GM21447 (cell line): ENCODE measurements at regions not wholly inside any gene's neighbourhood (a gene's known extent, or its start where the extent isn't known, plus 50 kb on each side); places are given as distances from the start of the nearest gene placed in this dataset.

Source experiments
- ATAC-seq: cut with Tn5 transposase; IDR thresholded peaks from one replicate; pipeline ENCODE4 v1.9.1; 2021; ENCODE audit not compliant: unreplicated experiment

- no peak for ATAC-seq
Observed at GRCh38 chr5:96284727-96285389, 148.2 kb downstream of the PCSK1 start.

- ATAC-seq, result no peak
Observed at GRCh38 chr5:96283589-96283988, 149.5 kb downstream of the PCSK1 start.

GRCh38 chr5:96282020-96282419, 151.0 kb downstream of the PCSK1 start:
- no peak for ATAC-seq

GRCh38 chr5:96280946-96281393, 152.1 kb downstream of the PCSK1 start:
- ATAC-seq, result no peak

GRCh38 chr5:96279801-96280542, 153.1 kb downstream of the PCSK1 start:
- peak; percentile 87 for ATAC-seq

- no peak for ATAC-seq
Observed at GRCh38 chr5:96278981-96279380, 154.1 kb downstream of the PCSK1 start.

- ATAC-seq, result no peak
Observed at GRCh38 chr5:96275051-96275450, 158.0 kb downstream of the PCSK1 start.

- no peak for ATAC-seq
Observed at GRCh38 chr5:96265487-96265886, 167.6 kb downstream of the PCSK1 start.

- ATAC-seq, result no peak
Observed at GRCh38 chr5:96264047-96264446, 169.0 kb downstream of the PCSK1 start.

- ATAC-seq, result no peak
Observed at GRCh38 chr5:96262105-96262504, 170.9 kb downstream of the PCSK1 start.

- ATAC-seq, result no peak
Observed at GRCh38 chr5:96260009-96260408, 173.0 kb downstream of the PCSK1 start.

- no peak for ATAC-seq
Observed at GRCh38 chr5:96259151-96259772, 173.8 kb downstream of the PCSK1 start.

- no peak for ATAC-seq
Observed at GRCh38 chr5:96258692-96259091, 174.4 kb downstream of the PCSK1 start.

- ATAC-seq, result no peak
Observed at GRCh38 chr5:96257904-96258303, 175.1 kb downstream of the PCSK1 start.

GRCh38 chr5:96256795-96257470, 176.1 kb downstream of the PCSK1 start:
- no peak for ATAC-seq

GRCh38 chr5:96254980-96255691, 177.9 kb downstream of the PCSK1 start:
- no peak for ATAC-seq

- no peak for ATAC-seq
Observed at GRCh38 chr5:96253140-96253539, 179.9 kb downstream of the PCSK1 start.

GRCh38 chr5:96252596-96252995, 180.5 kb downstream of the PCSK1 start:
- no peak for ATAC-seq

- no peak for ATAC-seq
Observed at GRCh38 chr5:96250782-96251181, 182.3 kb downstream of the PCSK1 start.

GRCh38 chr5:96248131-96248530, 184.9 kb downstream of the PCSK1 start:
- ATAC-seq, result no peak

- ATAC-seq, result no peak
Observed at GRCh38 chr5:96247708-96248107, 185.3 kb downstream of the PCSK1 start.
